Stimulated activated naive CD8-positive, alpha-beta T cell treated with anti-CD3 and anti-CD28 coated beads, Interleukin-15, amount 100 ng/mL, for 72 hours (primary cell): ENCODE measurements at regions not wholly inside any gene's neighbourhood (a gene's known extent, or its start where the extent isn't known, plus 50 kb on each side); places are given as distances from the start of the nearest gene placed in this dataset.

ENCODE experiments used
- ATAC-seq: fragments of 150-1000 bp; cut with Tn5 transposase; 2 replicates; pipeline ENCODE4 v1.10.0; 2021; ENCODE audit warnings: mild to moderate bottlenecking, moderate library complexity
- DNase-seq, 2 donors: peaks; one replicate each; pipeline ENCODE4 v3.0.0; 2021 to 2022
- H3K27ac Mint-ChIP-seq, 2 donors: one replicate each; pipeline ENCODE4 v1.8.0; 2022; ENCODE audit warnings: mild to moderate bottlenecking in 2 of 2, mixed read lengths in 2 of 2, moderate library complexity in 2 of 2
- H3K27me3 Mint-ChIP-seq: one replicate; pipeline ENCODE4 v1.8.0; 2022; ENCODE audit warnings: mixed read lengths
- H3K4me1 Mint-ChIP-seq: one replicate; pipeline ENCODE4 v1.8.0; 2022; ENCODE audit warnings: mild to moderate bottlenecking, mixed read lengths
- H3K4me3 Mint-ChIP-seq, 2 donors: one replicate each; pipeline ENCODE4 v1.8.0; 2022; ENCODE audit warnings: mild to moderate bottlenecking in 2 of 2, mixed read lengths in 2 of 2, moderate library complexity in 1 of 2
- H3K9me3 Mint-ChIP-seq, 2 donors: one replicate each; pipeline ENCODE4 v1.8.0; 2022; ENCODE audit warnings: mixed read lengths in 2 of 2

- H3K4me3 Mint-ChIP-seq, result no peak overlapping the region
- H3K27me3 Mint-ChIP-seq, result peaks cover 8% of the 10 kb centered on the region
- no peak overlapping the region for H3K27ac Mint-ChIP-seq
- H3K9me3 Mint-ChIP-seq, result peaks cover 5 to 8% of the 10 kb centered on the region in 2 donors
- no peak for ATAC-seq
- no peak for DNase-seq
- H3K4me1 Mint-ChIP-seq, result no peaks in the 10 kb centered on the region
Measured at GRCh38 chr3:159178209-159178897, 376.5 kb downstream of the MFSD1 start.

DNA sequence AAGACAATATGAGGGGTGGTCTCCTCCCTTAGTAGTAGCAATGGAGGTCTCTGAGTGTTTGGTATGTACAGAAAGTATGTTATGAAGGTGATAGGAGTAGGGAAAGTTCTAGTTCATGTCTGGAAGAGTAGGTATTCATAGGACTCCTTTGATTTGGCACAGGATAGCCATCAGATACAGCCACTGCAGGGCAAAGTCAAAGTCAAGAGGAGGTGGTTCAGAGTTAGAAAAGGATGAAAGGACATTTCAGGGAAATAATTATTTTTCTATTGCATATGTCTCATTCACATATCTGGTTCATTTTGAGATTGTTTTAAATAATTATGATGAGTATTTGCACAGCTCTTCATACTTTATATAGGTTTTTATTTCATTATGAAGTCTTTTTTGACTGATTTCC, 381.1 kb downstream of the MFSD1 start:
- no peak for ATAC-seq

DNA sequence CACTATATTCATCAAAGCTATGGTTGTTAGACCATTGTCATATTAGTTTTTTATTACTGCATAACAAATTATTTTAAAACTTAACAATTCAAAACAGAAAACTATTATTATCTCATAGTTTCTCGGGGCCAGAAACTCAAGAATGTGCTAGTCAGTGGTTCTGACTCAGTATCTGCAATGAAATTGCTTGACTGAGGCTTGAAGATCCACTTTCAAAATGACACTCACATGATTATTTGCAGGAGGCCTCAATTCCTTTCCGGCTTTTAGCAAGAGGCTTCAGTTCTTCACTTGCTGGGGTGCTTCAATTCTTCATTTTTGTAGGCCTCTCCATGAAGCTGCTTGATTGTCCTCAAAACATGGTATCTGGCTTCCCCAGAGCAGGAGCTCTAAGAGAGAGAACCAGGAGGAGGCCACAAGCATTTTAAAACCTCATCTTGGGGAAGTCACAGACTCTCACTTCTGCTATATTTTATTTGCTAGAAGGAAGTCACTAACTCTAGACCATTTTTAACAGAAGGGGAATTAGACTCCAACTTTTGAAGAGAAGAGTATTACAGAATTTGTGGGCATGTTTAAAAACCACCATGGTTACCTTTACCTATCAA, 383.7 kb downstream of the MFSD1 start:
- no peak for ATAC-seq
- H3K27ac Mint-ChIP-seq, result no peak overlapping the region
- no peak overlapping the region for H3K4me3 Mint-ChIP-seq
- no peaks in the 10 kb centered on the region for H3K4me1 Mint-ChIP-seq
- H3K9me3 Mint-ChIP-seq, result peaks cover 5 to 8% of the 10 kb centered on the region in 2 donors
- H3K27me3 Mint-ChIP-seq, result peaks cover 8% of the 10 kb centered on the region
- no peak for DNase-seq

More for the DNA sequence above, 381.1 kb downstream of the MFSD1 start:
- Mint-ChIP-seq H3K4me3 (no peak overlapping the region), H3K9me3 (peaks cover 5 to 8% of the 10 kb centered on the region in 2 donors), H3K27ac (no peak overlapping the region), H3K27me3 (peaks cover 8% of the 10 kb centered on the region), H3K4me1 (no peaks in the 10 kb centered on the region)
- no peak for DNase-seq

- H3K9me3 Mint-ChIP-seq, result peaks cover 3 to 11% of the 10 kb centered on the region in 2 donors
- H3K27me3 Mint-ChIP-seq, result peaks cover 3% of the 10 kb centered on the region
- no peak for ATAC-seq
- no peak overlapping the region for H3K27ac Mint-ChIP-seq
- H3K4me1 Mint-ChIP-seq, result no peaks in the 10 kb centered on the region
- no peak overlapping the region for H3K4me3 Mint-ChIP-seq
- DNase-seq, result no peak
Measured at GRCh38 chr3:159186581-159186980, 384.7 kb downstream of the MFSD1 start.

- ATAC-seq, result no peak
- no peaks in the 10 kb centered on the region for H3K4me1 Mint-ChIP-seq
- no peak overlapping the region for H3K4me3 Mint-ChIP-seq
- no peak for DNase-seq
- H3K27ac Mint-ChIP-seq, result no peak overlapping the region
- no peaks in the 10 kb centered on the region for H3K27me3 Mint-ChIP-seq
- peaks cover 0 to 7% of the 10 kb centered on the region in 2 donors for H3K9me3 Mint-ChIP-seq
Measured at GRCh38 chr3:159187232-159187631, 385.4 kb downstream of the MFSD1 start.

GRCh38 chr3:159187706-159188105, 385.9 kb downstream of the MFSD1 start:
- H3K9me3 Mint-ChIP-seq, result peaks cover 0 to 7% of the 10 kb centered on the region in 2 donors
- no peaks in the 10 kb centered on the region for H3K4me1 Mint-ChIP-seq
- no peak overlapping the region for H3K4me3 Mint-ChIP-seq
- H3K27me3 Mint-ChIP-seq, result no peaks in the 10 kb centered on the region
- no peak for ATAC-seq
- no peak overlapping the region for H3K27ac Mint-ChIP-seq
- no peak for DNase-seq

GRCh38 chr3:159189994-159190669, 388.3 kb downstream of the MFSD1 start:
- H3K4me3 Mint-ChIP-seq, result no peak overlapping the region
- H3K4me1 Mint-ChIP-seq, result no peaks in the 10 kb centered on the region
- H3K9me3 Mint-ChIP-seq, result peaks cover 0 to 10% of the 10 kb centered on the region in 2 donors
- H3K27ac Mint-ChIP-seq, result no peak overlapping the region
- no peak for ATAC-seq
- no peaks in the 10 kb centered on the region for H3K27me3 Mint-ChIP-seq
- DNase-seq, result no peak

GRCh38 chr3:159191447-159191846, 389.6 kb downstream of the MFSD1 start:
- Mint-ChIP-seq H3K27ac (no peak overlapping the region), H3K27me3 (no peaks in the 10 kb centered on the region), H3K9me3 (peaks cover 0 to 16% of the 10 kb centered on the region in 2 donors), H3K4me3 (no peak overlapping the region), H3K4me1 (no peaks in the 10 kb centered on the region)
- ATAC-seq (no peak), DNase-seq (no peak)

- Mint-ChIP-seq H3K27me3 (no peaks in the 10 kb centered on the region), H3K9me3 (peaks cover 18 to 25% of the 10 kb centered on the region in 2 donors), H3K4me3 (no peak overlapping the region), H3K27ac (no peak overlapping the region), H3K4me1 (no peaks in the 10 kb centered on the region)
- DNase-seq, result no peak
- ATAC-seq, result no peak
Measured at GRCh38 chr3:159196359-159196758, 394.5 kb downstream of the MFSD1 start.

DNA sequence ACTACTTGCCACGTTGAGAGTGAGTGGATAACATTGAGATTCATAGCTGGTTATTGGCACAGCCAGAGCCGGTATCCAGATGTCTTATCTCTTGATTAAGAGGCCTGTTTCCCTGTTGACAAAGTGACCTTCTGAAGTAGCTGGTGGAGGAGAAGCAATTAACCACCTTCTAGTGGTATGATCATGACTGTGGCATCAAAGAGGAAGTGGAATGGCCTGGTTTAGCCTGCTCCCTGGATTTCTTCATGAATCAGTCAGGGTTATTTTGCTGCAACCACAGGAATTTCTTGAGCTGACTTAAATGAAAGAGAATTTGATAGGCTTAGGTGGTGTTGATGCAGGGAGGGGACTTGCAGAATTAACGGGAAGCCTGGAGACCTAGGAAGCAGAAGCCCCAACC, 398.3 kb downstream of the MFSD1 start:
- Mint-ChIP-seq H3K27ac (no peak overlapping the region), H3K4me1 (no peaks in the 10 kb centered on the region), H3K27me3 (no peaks in the 10 kb centered on the region), H3K4me3 (no peak overlapping the region), H3K9me3 (peaks cover 18 to 28% of the 10 kb centered on the region in 2 donors)
- DNase-seq (no peak), ATAC-seq (no peak)

DNA sequence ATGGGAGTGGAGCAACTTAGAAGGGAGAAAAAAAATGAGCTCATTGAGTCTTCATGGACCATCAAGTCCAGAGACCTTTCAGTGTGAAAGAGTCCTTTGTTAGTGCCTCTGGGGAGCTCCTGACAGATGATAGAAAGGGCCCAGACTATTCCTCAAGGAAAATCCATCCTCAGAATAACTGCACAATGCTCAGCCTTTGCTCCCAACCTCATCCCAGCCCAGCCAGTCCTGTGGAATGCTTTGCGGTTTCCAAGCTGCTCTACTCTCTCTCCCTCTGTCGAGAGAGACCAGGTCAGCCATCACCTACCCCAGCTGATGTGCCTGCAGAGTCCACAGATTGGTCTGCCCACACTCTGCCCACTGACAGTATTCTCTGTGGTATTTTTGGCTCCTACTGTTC, 406.2 kb downstream of the MFSD1 start:
- ATAC-seq (no peak), DNase-seq (no peak)
- Mint-ChIP-seq H3K4me3 (no peak overlapping the region), H3K27me3 (peaks cover 7% of the 10 kb centered on the region), H3K9me3 (peaks cover 5 to 17% of the 10 kb centered on the region in 2 donors), H3K4me1 (no peaks in the 10 kb centered on the region), H3K27ac (no peak overlapping the region)

GRCh38 chr3:159209459-159209858, 407.6 kb downstream of the MFSD1 start:
- DNase-seq (no peak), ATAC-seq (no peak)
- H3K9me3 Mint-ChIP-seq, result peaks cover 5 to 13% of the 10 kb centered on the region in 2 donors
- H3K27ac Mint-ChIP-seq, result no peak overlapping the region
- H3K4me3 Mint-ChIP-seq, result no peak overlapping the region
- H3K4me1 Mint-ChIP-seq, result no peaks in the 10 kb centered on the region
- H3K27me3 Mint-ChIP-seq, result peaks cover 7% of the 10 kb centered on the region

- no peaks in the 10 kb centered on the region for H3K4me1 Mint-ChIP-seq
- ATAC-seq (no peak), DNase-seq (no peak)
- peaks cover 5 to 13% of the 10 kb centered on the region in 2 donors for H3K9me3 Mint-ChIP-seq
- H3K27me3 Mint-ChIP-seq, result peaks cover 7% of the 10 kb centered on the region
- no peak overlapping the region for H3K4me3 Mint-ChIP-seq
- no peak overlapping the region for H3K27ac Mint-ChIP-seq
Measured at GRCh38 chr3:159210336-159210735, 408.5 kb downstream of the MFSD1 start.

- Mint-ChIP-seq H3K4me3 (no peak overlapping the region), H3K27me3 (peaks cover 16% of the 10 kb centered on the region), H3K4me1 (no peaks in the 10 kb centered on the region), H3K27ac (no peak overlapping the region), H3K9me3 (no peaks in the 10 kb centered on the region)
- ATAC-seq (no peak), DNase-seq (no peak)
Measured at GRCh38 chr3:159216311-159216710, 414.5 kb downstream of the MFSD1 start.

DNA sequence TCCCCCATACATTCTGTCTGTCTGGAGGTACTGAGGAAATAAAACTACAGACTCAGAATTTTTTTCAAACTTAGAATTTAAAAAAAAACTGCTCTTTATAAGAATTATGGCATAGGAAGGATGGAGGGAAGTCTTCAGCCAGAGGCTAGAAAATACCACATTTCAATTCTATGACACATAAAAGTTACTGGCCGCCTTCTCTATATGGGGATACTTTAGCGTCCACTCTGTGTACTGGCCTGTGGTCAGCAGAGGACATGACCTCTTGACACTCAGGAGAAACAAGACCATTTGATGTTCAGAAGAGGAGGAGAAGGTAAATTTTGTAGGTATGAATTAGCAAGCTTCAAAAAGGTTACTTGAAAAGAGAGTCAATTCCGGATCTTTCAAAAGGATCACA, 417.4 kb downstream of the MFSD1 start:
- DNase-seq (no peak), ATAC-seq (no peak)
- no peak overlapping the region for H3K27ac Mint-ChIP-seq
- H3K4me3 Mint-ChIP-seq, result no peak overlapping the region
- no peaks in the 10 kb centered on the region for H3K9me3 Mint-ChIP-seq
- peaks cover 16% of the 10 kb centered on the region for H3K27me3 Mint-ChIP-seq
- no peaks in the 10 kb centered on the region for H3K4me1 Mint-ChIP-seq

DNA sequence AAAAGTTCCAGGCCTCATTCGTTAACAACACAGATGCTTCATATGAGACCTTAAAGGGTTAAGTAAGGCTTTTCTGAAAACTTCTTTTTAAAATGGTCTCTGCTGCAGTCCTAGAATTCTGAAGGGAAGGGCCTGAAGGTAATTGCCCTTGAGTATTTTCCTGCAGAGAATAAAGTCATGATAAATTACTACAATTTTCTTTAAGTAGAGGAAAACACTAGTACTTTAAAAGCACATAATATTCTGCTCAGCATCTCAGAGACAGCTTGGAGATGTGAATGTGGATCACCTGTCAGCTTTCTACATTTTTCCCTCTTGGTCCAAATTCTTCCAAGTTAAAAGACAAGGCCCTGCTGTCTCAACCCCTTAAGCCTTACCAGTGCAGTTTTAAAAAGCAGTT, 419.5 kb downstream of the MFSD1 start:
- Mint-ChIP-seq H3K27me3 (peaks cover 16% of the 10 kb centered on the region), H3K9me3 (no peaks in the 10 kb centered on the region), H3K4me3 (no peak overlapping the region), H3K27ac (no peak overlapping the region), H3K4me1 (no peaks in the 10 kb centered on the region)
- ATAC-seq (no peak), DNase-seq (no peak)
